DMS79 treated with DMSO at 0.1 percent for 48 hours (cell line): ENCODE measurements at regions not wholly inside any gene's neighbourhood (a gene's known extent, or its start where the extent isn't known, plus 50 kb on each side); places are given as distances from the start of the nearest gene placed in this dataset.
"Not testable (repeated sequence)": the region's sequence is repeated elsewhere in the genome, so short reads cannot be mapped to it uniquely, and the experiment has no call there.

Source experiments
- DNase-seq: peaks from one replicate; lab custom pipeline; 2025; lab: John Stamatoyannopoulos, UW

- no peak for DNase-seq
Observed at GRCh38 chr10:130261766-130262165, 125.6 kb downstream of the GLRX3 start.

GRCh38 chr10:130263289-130263688, 127.1 kb downstream of the GLRX3 start:
- no peak for DNase-seq

- no peak for DNase-seq
Observed at GRCh38 chr10:130265542-130265941, 129.4 kb downstream of the GLRX3 start.

- no peak for DNase-seq
Observed at GRCh38 chr10:130282492-130283218, 146.5 kb downstream of the GLRX3 start.

- DNase-seq: no peak
Observed at GRCh38 chr10:130283219-130283545, 147.0 kb downstream of the GLRX3 start.

- DNase-seq: not testable (repeated sequence)
Observed at GRCh38 chr10:130295761-130296160, 159.6 kb downstream of the GLRX3 start.

GRCh38 chr10:130300608-130301020, 164.4 kb downstream of the GLRX3 start:
- no peak for DNase-seq

- DNase-seq: no peak
Observed at GRCh38 chr10:130301021-130301892, 165.1 kb downstream of the GLRX3 start.

- DNase-seq: no peak
Observed at GRCh38 chr10:130326954-130327353, 190.8 kb downstream of the GLRX3 start.

- no peak for DNase-seq
Observed at GRCh38 chr10:130329792-130330191, 193.6 kb downstream of the GLRX3 start.

- no peak for DNase-seq
Observed at GRCh38 chr10:130333185-130333584, 197.0 kb downstream of the GLRX3 start.

GRCh38 chr10:130335336-130335735, 199.1 kb downstream of the GLRX3 start:
- no peak for DNase-seq

- no peak for DNase-seq
Observed at GRCh38 chr10:130336617-130337304, 200.6 kb downstream of the GLRX3 start.

- no peak for DNase-seq
Observed at GRCh38 chr10:130337305-130337640, 201.1 kb downstream of the GLRX3 start.

- no peak for DNase-seq
Observed at GRCh38 chr10:130337696-130338635, 201.8 kb downstream of the GLRX3 start.

- no peak for DNase-seq
Observed at GRCh38 chr10:130338636-130339024, 202.4 kb downstream of the GLRX3 start.

GRCh38 chr10:130339091-130339490, 202.9 kb downstream of the GLRX3 start:
- DNase-seq: no peak

GRCh38 chr10:130339911-130340310, 203.7 kb downstream of the GLRX3 start:
- no peak for DNase-seq

GRCh38 chr10:130340816-130341215, 204.6 kb downstream of the GLRX3 start:
- no peak for DNase-seq

- DNase-seq: no peak
Observed at GRCh38 chr10:130341356-130341755, 205.2 kb downstream of the GLRX3 start.

- peak; percentile 46 for DNase-seq
Observed at GRCh38 chr10:130345728-130346127, 209.5 kb downstream of the GLRX3 start.

- DNase-seq: no peak
Observed at GRCh38 chr10:130350996-130351395, 214.8 kb downstream of the GLRX3 start.
